Activated T-helper 1 cell treated with anti-CD3 and anti-CD28 coated beads, Interleukin-12 subunit alpha, Interleukin-12 subunit beta, Interleukin-2, Interleukin-4 antibody, amounts not matched to agents 30 ng/mL and 10 ng/mL and 1 ng/mL, durations not matched to agents 14 hours and 24 hours and 36 hours (primary cell): ENCODE measurements at regions not wholly inside any gene's neighbourhood (a gene's known extent, or its start where the extent isn't known, plus 50 kb on each side); places are given as distances from the start of the nearest gene placed in this dataset.
A peak's percentile ranks its signal among the peaks of the same experiment; 100 is the strongest.

Source experiments
- DNase-seq: peaks from one replicate; pipeline ENCODE4 v3.0.0; 2021; ENCODE audit warnings: low spot score
- H3K27ac Mint-ChIP-seq: one replicate; pipeline ENCODE4 v1.8.0; 2021; ENCODE audit warnings: mild to moderate bottlenecking, mixed read lengths
- H3K27me3 Mint-ChIP-seq: one replicate; pipeline ENCODE4 v1.8.0; 2022; ENCODE audit warnings: mild to moderate bottlenecking, moderate library complexity, mixed read lengths; ENCODE audit not compliant: insufficient read depth
- H3K36me3 Mint-ChIP-seq: one replicate; pipeline ENCODE4 v1.8.0; 2021; ENCODE audit warnings: low read depth, mixed read lengths
- H3K4me1 Mint-ChIP-seq: one replicate; pipeline ENCODE4 v1.8.0; 2021; ENCODE audit warnings: low read depth, mixed read lengths
- H3K4me3 Mint-ChIP-seq: one replicate; pipeline ENCODE4 v1.8.0; 2021; ENCODE audit warnings: mild to moderate bottlenecking, moderate library complexity, mixed read lengths
- H3K9me3 Mint-ChIP-seq: one replicate; pipeline ENCODE4 v1.8.0; 2021; ENCODE audit warnings: mixed read lengths
- intact Hi-C: fragments of 100-400 bp; cut with micrococcal nuclease; formaldehyde crosslinking; loops from one replicate; pipeline ENCODE4 v1.15.1; 2024

- Mint-ChIP-seq H3K4me1 (peaks cover 4% of the 10 kb centered on the region), H3K9me3 (no peaks in the 10 kb centered on the region), H3K4me3 (no peak overlapping the region), H3K36me3 (no peaks in the 10 kb centered on the region), H3K27ac (no peak overlapping the region), H3K27me3 (peaks cover 24% of the 10 kb centered on the region)
- intact Hi-C loops: loop anchor here (5.0 kb wide), 1 partner anchor 188 kb away; no protein-coding TSS in a partner anchor
- no peak for DNase-seq
Measured at GRCh38 chr6:165854863-165855593, 192.0 kb upstream of the PDE10A start.

GRCh38 chr6:165854061-165854862, 191.2 kb upstream of the PDE10A start:
- Mint-ChIP-seq H3K4me3 (no peak overlapping the region), H3K9me3 (no peaks in the 10 kb centered on the region), H3K4me1 (peaks cover 11% of the 10 kb centered on the region), H3K27ac (no peak overlapping the region), H3K36me3 (no peaks in the 10 kb centered on the region), H3K27me3 (peaks cover 30% of the 10 kb centered on the region)
- intact Hi-C loops: loop anchor here (5.0 kb wide), 1 partner anchor 187 kb away; no protein-coding TSS in a partner anchor
- DNase-seq: no peak

DNA sequence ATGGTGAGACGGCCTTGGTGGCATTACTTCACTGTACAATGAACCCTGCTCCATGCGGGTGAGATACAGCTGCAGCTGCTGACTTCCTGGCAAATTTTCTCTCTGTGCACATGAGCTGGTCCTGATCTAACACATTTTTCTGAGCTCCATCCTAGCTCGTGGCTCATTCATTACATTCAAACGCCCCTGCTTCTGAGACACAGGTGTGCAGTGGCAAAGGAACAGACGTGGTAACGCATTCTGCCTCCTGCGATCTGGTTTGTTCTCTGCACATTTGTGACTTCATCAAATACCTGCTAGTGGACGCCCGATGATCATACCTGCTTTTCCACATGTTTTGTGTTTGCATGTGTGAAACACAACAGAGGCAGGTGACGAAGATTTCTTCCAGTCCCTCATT, 189.6 kb upstream of the PDE10A start:
- no peak overlapping the region for H3K27ac Mint-ChIP-seq
- no peak for DNase-seq
- no peak overlapping the region for H3K4me3 Mint-ChIP-seq
- H3K36me3 Mint-ChIP-seq: no peaks in the 10 kb centered on the region
- H3K9me3 Mint-ChIP-seq: no peaks in the 10 kb centered on the region
- peaks cover 33% of the 10 kb centered on the region for H3K27me3 Mint-ChIP-seq
- intact Hi-C loops: loop anchor here (5.0 kb wide), 1 partner anchor 185 kb away; no protein-coding TSS in a partner anchor
- H3K4me1 Mint-ChIP-seq: peaks cover 12% of the 10 kb centered on the region

GRCh38 chr6:165850434-165851019, 187.5 kb upstream of the PDE10A start:
- Mint-ChIP-seq H3K4me3 (no peak overlapping the region), H3K36me3 (no peaks in the 10 kb centered on the region), H3K27me3 (peaks cover 45% of the 10 kb centered on the region), H3K27ac (no peak overlapping the region), H3K9me3 (no peaks in the 10 kb centered on the region), H3K4me1 (peaks cover 12% of the 10 kb centered on the region)
- DNase-seq: peak; percentile 28
- intact Hi-C loops: loop anchor here (1.0 to 5.0 kb wide), 2 partner anchors 121 to 183 kb away; no protein-coding TSS in a partner anchor

GRCh38 chr6:165849534-165850430, 186.7 kb upstream of the PDE10A start:
- DNase-seq: no peak
- peaks cover 50% of the 10 kb centered on the region for H3K27me3 Mint-ChIP-seq

DNA sequence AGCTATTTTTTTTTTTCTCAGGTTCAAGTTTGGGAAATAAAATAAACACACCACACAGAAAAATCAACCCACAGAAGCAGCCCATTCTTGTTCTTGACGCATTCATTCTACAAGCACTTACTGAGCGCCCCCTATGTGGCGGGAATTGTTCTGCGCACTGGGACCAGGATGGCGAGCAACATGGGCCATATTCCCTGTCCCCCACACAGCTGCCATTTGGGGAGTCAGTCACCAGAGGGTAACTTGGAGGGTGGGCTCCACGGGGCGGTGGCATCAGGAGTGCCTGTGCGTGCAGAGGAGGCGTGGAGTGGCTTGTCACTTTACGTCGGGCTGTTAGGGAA, 185.0 kb upstream of the PDE10A start:
- Mint-ChIP-seq H3K9me3 (no peaks in the 10 kb centered on the region), H3K4me3 (no peak overlapping the region), H3K4me1 (peaks cover 12% of the 10 kb centered on the region), H3K36me3 (no peaks in the 10 kb centered on the region), H3K27ac (no peak overlapping the region), H3K27me3 (peaks cover 48% of the 10 kb centered on the region)
- intact Hi-C loops: no loop called here
- DNase-seq: no peak

More at GRCh38 chr6:165849534-165850430, 186.7 kb upstream of the PDE10A start:
- Mint-ChIP-seq H3K36me3 (no peaks in the 10 kb centered on the region), H3K4me1 (peaks cover 12% of the 10 kb centered on the region), H3K9me3 (no peaks in the 10 kb centered on the region), H3K4me3 (no peak overlapping the region), H3K27ac (no peak overlapping the region)
- intact Hi-C loops: loop anchor here (1.0 to 5.0 kb wide), 2 partner anchors 120 to 182 kb away; no protein-coding TSS in a partner anchor

GRCh38 chr6:165847407-165848085, 184.5 kb upstream of the PDE10A start:
- intact Hi-C loops: no loop called here
- no peaks in the 10 kb centered on the region for H3K9me3 Mint-ChIP-seq
- H3K27me3 Mint-ChIP-seq: peaks cover 48% of the 10 kb centered on the region
- no peak overlapping the region for H3K27ac Mint-ChIP-seq
- no peak overlapping the region for H3K4me3 Mint-ChIP-seq
- peaks cover 12% of the 10 kb centered on the region for H3K4me1 Mint-ChIP-seq
- H3K36me3 Mint-ChIP-seq: no peaks in the 10 kb centered on the region
- DNase-seq: no peak

DNA sequence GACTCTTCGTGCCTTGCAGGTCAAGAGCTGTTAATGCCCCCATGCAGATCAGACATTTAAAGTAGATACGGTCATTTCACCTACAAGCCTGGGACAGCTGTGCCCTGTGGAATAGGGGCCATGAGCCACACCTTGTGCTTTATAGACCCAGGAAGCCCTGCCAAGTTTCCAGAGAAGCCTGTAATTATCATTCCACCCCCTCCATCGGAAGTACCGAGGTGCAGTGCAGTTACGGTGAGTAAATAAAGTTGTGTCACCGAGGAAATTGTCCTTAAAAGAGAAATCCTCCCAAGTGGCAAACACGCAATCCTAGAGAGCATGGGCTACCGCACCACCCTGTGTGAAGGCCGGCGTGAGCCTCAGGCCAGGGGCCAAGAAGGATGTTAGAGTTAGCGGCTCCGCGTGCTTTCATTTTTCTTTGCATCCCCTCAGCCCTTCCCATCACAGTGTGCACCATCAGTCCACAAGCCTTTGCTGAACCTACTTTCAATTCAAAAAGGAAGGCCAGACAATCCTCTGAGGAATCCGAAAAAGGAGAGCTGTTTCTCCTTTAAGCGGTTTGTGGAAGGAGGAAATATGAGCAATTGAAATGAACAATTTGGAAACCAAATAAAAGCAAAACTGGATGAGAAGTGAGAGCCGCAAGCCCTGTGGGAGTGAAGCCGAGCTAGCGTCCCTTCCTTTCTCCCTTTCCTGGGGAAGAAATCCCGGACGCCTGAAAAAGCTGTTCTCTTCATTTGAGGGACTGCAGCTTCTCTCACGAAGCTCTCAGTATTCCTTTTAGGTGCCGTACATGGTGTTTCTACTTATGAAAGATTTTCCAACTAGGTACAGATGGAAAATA, 183.3 kb upstream of the PDE10A start:
- H3K36me3 Mint-ChIP-seq: no peaks in the 10 kb centered on the region
- H3K27me3 Mint-ChIP-seq: peaks cover 45% of the 10 kb centered on the region
- intact Hi-C loops: no loop called here

DNA sequence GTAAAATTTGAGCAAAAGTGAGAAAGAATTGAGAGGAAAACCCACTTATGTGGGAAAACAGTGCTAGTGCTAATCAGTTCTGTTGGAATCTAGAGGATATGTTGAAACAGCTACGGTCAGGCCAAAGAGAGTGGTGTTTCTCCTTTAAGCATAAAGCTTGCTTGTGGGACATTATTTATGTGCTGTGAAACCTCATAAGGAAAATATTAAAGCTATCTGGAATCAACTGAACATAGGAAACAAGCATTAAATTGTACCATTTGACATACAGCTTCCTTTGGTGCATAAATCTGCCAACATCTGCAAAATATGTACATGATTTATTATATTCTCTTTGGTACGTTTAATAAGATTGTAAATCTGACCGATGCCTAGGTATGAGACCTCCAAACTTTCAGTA, 182.5 kb upstream of the PDE10A start:
- intact Hi-C loops: no loop called here
- H3K27me3 Mint-ChIP-seq: peaks cover 45% of the 10 kb centered on the region

More for the DNA sequence above, 183.3 kb upstream of the PDE10A start:
- no peak for DNase-seq
- no peaks in the 10 kb centered on the region for H3K9me3 Mint-ChIP-seq
- no peak overlapping the region for H3K4me3 Mint-ChIP-seq
- no peak overlapping the region for H3K27ac Mint-ChIP-seq
- H3K4me1 Mint-ChIP-seq: peaks cover 12% of the 10 kb centered on the region

DNA sequence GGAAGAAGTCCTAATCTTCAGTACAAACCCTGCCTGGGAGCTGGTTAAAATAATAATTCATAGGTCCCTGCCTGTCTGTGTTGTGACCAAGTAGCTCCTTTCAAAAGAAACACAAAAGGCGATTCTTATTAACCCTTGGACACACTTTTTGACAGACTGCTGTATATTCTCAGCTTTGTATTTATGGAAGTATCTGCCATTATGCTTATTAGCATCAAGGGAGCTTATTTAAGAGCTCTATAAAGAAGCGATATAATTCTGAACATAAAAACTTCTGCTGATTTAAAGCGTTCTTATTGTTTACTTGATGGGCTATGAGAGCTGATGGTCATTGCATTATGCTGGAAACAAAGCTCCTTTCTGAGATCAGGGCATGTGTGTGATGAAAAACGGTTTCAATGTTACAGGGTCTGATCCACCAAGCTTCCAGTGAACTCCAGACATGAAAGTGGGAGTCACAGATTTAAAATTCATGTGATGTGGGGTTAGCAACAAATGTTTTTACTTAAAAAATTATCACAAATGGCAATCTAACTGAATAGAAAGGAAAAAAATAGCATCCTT, 181.8 kb upstream of the PDE10A start:
- Mint-ChIP-seq H3K27me3 (peaks cover 39% of the 10 kb centered on the region), H3K9me3 (no peaks in the 10 kb centered on the region), H3K36me3 (no peaks in the 10 kb centered on the region), H3K4me3 (no peak overlapping the region), H3K27ac (no peak overlapping the region), H3K4me1 (peaks cover 7% of the 10 kb centered on the region)
- intact Hi-C loops: no loop called here
- DNase-seq: no peak

More for the DNA sequence above, 182.5 kb upstream of the PDE10A start:
- H3K27ac Mint-ChIP-seq: no peak overlapping the region
- peaks cover 12% of the 10 kb centered on the region for H3K4me1 Mint-ChIP-seq
- no peaks in the 10 kb centered on the region for H3K36me3 Mint-ChIP-seq
- DNase-seq: no peak
- H3K9me3 Mint-ChIP-seq: no peaks in the 10 kb centered on the region
- H3K4me3 Mint-ChIP-seq: no peak overlapping the region

DNA sequence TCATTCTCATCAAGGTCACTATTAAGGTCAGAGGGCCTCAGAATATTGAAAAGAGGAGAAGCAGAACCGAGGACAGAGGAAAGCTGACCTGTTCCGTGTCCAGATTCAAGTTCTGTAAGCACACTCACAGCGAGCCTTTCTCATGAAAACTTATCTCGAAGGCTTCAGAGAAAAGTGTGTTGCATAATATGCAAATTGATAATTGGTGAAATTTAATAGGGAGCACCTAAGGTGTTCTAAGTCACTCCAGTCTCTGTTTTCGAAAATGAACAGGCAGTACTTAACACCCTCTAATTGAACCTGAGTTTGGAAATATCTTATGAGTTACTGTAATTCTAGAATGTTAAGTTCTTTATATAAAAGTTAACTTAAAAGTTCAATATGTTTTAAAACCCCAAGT, 181.2 kb upstream of the PDE10A start:
- Mint-ChIP-seq H3K27ac (no peak overlapping the region), H3K27me3 (peaks cover 33% of the 10 kb centered on the region), H3K9me3 (no peaks in the 10 kb centered on the region), H3K4me3 (no peak overlapping the region), H3K36me3 (no peaks in the 10 kb centered on the region), H3K4me1 (peaks cover under 1% of the 10 kb centered on the region)
- intact Hi-C loops: no loop called here
- DNase-seq: no peak
